Parathyroid adenoma (tissue), 2 donors: ENCODE measurements at regions not wholly inside any gene's neighbourhood (a gene's known extent, or its start where the extent isn't known, plus 50 kb on each side); places are given as distances from the start of the nearest gene placed in this dataset.

Experiments
- H2AFZ ChIP-seq: fragments of 300-600 bp; sonication (generic); one replicate; pipeline ENCODE4 v1.7.0; 2017; ENCODE audit warnings: antibody characterized with exemption, mild to moderate bottlenecking
- H3K27ac ChIP-seq: fragments of 300-600 bp; sonication (generic); one replicate; pipeline ENCODE4 v1.7.0; 2017
- H3K27me3 ChIP-seq: fragments of 300-600 bp; sonication (generic); one replicate; pipeline ENCODE4 v1.7.0; 2017; ENCODE audit warnings: low read length; ENCODE audit not compliant: control insufficient read depth, insufficient read depth
- H3K36me3 ChIP-seq: fragments of 300-600 bp; sonication (generic); one replicate; pipeline ENCODE4 v1.7.0; 2017; ENCODE audit warnings: low read length; ENCODE audit not compliant: control insufficient read depth, insufficient read depth
- H3K4me1 ChIP-seq: fragments of 300-600 bp; sonication (generic); one replicate; pipeline ENCODE4 v1.7.0; 2017; ENCODE audit warnings: control low read depth
- H3K4me2 ChIP-seq: fragments of 300-600 bp; sonication (generic); one replicate; pipeline ENCODE4 v1.7.0; 2017; ENCODE audit warnings: low read length
- H3K4me3 ChIP-seq: fragments of 300-600 bp; sonication (generic); one replicate; pipeline ENCODE4 v1.7.0; 2017; ENCODE audit warnings: low read depth, low read length
- H3K79me2 ChIP-seq: fragments of 300-600 bp; sonication (generic); one replicate; pipeline ENCODE4 v1.7.0; 2017; ENCODE audit warnings: control low read depth
- H3K9ac ChIP-seq: fragments of 300-600 bp; sonication (generic); one replicate; pipeline ENCODE4 v1.7.0; 2017; ENCODE audit warnings: mild to moderate bottlenecking
- H3K9me3 ChIP-seq: fragments of 300-600 bp; sonication (generic); one replicate; pipeline ENCODE4 v1.7.0; 2017; ENCODE audit warnings: low read length; ENCODE audit not compliant: control insufficient read depth
- TF ChIP-seq, protein P1 (sequence below): fragments of 300-600 bp; sonication (generic); IDR thresholded peaks from one replicate; pipeline ENCODE4 v1.7.0; 2017; ENCODE audit warnings: antibody characterized with exemption, mild to moderate bottlenecking
- donor health status: primary hyperparathyroidism.

DNA sequence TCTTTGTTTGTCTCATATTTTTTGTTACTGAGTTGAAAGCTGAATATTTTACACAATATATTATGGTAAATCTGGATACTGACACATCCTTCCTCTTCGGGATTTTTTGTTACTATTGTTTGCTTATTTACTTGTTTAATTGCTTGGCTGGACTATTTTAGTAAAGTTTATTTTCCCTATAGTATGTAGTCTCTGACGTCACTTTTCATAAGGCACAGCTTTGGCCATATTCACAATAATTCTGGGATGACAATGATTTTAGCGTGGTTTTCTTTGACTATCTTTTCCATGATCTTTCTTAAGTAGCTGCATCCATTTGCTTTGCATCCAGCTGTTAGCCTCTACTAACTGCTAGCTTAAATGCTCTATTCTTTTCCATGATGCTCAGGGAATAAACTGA is 552.4 kb downstream of the VGLL3 start:
- Histone ChIP-seq H3K27me3 (no peaks in the 10 kb centered on the region), H3K4me1 (no peaks in the 10 kb centered on the region)

DNA sequence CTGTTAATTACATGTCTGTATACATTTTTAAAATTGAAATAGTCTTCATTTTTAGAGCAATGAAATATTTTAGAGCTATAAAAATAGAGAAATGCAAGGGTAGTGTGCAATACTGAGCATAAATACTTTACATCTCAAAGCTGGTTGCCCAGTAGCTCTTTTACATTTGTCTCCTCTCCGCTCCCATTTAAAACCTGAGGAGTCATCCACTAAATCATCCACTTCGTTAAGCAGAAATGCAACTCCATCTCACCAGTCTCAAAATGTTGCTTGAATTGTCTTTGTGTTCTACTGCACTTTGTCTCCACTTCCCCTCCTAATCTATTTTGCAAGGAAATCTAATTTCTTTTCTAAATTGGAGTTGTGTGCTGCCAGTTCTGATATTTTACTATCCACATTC is 563.6 kb downstream of the VGLL3 start:
- no peaks in the 10 kb centered on the region for H3K27me3 ChIP-seq
- H3K27ac ChIP-seq = no peak overlapping the region
- no peak overlapping the region for H3K9ac ChIP-seq
- H3K4me3 ChIP-seq = no peak overlapping the region
- H3K4me2 ChIP-seq = no peak overlapping the region
- no peaks in the 10 kb centered on the region for H3K4me1 ChIP-seq
- H3K9me3 ChIP-seq = no peaks in the 10 kb centered on the region
- no peaks in the 10 kb centered on the region for H3K36me3 ChIP-seq
- TF ChIP-seq, protein P1, sequence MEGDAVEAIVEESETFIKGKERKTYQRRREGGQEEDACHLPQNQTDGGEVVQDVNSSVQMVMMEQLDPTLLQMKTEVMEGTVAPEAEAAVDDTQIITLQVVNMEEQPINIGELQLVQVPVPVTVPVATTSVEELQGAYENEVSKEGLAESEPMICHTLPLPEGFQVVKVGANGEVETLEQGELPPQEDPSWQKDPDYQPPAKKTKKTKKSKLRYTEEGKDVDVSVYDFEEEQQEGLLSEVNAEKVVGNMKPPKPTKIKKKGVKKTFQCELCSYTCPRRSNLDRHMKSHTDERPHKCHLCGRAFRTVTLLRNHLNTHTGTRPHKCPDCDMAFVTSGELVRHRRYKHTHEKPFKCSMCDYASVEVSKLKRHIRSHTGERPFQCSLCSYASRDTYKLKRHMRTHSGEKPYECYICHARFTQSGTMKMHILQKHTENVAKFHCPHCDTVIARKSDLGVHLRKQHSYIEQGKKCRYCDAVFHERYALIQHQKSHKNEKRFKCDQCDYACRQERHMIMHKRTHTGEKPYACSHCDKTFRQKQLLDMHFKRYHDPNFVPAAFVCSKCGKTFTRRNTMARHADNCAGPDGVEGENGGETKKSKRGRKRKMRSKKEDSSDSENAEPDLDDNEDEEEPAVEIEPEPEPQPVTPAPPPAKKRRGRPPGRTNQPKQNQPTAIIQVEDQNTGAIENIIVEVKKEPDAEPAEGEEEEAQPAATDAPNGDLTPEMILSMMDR = no peak
- H3K79me2 ChIP-seq = no peaks in the 10 kb centered on the region
- H2AFZ ChIP-seq = no peak overlapping the region

More for the DNA sequence above, 552.4 kb downstream of the VGLL3 start:
- Histone ChIP-seq H3K36me3 (no peaks in the 10 kb centered on the region), H3K4me2 (no peak overlapping the region), H3K79me2 (no peaks in the 10 kb centered on the region), H3K4me3 (no peak overlapping the region), H3K27ac (no peak overlapping the region), H3K9me3 (no peaks in the 10 kb centered on the region), H3K9ac (no peak overlapping the region), H2AFZ (no peak overlapping the region)
- TF ChIP-seq, protein P1 = no peak

DNA sequence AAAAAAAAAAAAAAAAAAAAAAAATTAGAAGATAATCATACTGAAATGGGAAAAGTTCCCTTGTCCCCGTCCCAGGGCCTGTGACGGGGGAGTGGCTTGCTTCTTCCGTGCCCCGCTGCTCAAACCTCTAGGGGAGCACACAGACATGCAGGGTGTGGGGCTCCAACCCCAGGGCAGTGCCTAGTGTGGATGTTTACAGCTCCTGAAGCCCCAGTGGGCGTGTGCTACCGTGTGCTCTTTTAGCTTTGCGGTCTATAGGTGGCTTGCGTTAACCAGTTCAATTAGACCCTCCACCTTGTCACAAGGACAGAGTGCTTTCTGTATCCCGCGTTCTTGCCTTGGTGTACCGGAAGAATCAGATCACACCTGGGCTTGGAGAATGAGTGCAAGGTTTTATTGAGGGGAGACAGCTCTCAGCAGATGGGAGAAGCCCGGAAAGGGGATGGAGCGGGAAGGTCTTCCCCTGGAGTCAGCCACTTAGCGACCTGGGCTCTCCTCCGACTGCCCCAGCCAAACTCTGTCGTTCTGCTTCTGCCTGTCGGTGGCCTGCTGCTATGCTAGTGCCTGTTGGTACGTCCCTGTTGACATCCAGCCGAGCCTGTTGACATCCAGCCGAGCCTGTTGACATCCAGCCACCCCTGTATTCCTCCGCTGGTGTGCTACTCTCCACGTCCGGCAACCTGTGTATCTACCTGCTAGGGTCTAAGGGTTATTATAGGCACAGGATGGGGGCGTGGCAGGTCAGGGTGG is 569.8 kb downstream of the VGLL3 start:
- Histone ChIP-seq H2AFZ (no peak overlapping the region), H3K27ac (no peak overlapping the region), H3K4me2 (no peak overlapping the region), H3K4me1 (no peaks in the 10 kb centered on the region), H3K27me3 (no peaks in the 10 kb centered on the region), H3K4me3 (no peak overlapping the region), H3K36me3 (no peaks in the 10 kb centered on the region), H3K79me2 (no peaks in the 10 kb centered on the region), H3K9me3 (no peaks in the 10 kb centered on the region), H3K9ac (no peak overlapping the region)
- TF ChIP-seq, protein P1 = no peak

DNA sequence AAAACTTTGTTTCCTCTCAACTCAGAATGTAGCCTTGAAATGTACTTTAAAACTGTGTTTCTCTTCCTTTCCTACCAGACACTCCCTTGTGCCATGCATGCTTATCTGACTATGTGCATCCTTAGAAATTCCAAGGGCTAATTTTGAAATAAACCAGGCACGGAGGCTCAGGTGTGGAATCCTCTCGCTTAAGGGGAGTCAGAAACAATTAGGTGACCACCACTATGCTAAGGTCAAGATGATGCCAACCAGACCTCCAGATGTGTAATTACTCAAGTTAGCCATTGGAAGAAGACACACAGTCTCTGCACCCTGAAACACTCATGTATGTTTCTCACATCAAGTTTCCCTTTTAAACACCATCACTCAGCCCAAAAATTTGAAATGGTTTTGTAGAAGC is 572.1 kb downstream of the VGLL3 start:
- TF ChIP-seq, protein P1 = no peak
- Histone ChIP-seq H3K4me3 (no peak overlapping the region), H3K27ac (no peak overlapping the region), H3K36me3 (no peaks in the 10 kb centered on the region), H3K9ac (no peak overlapping the region), H3K4me2 (no peak overlapping the region), H3K27me3 (no peaks in the 10 kb centered on the region), H3K79me2 (no peaks in the 10 kb centered on the region), H2AFZ (no peak overlapping the region), H3K9me3 (no peaks in the 10 kb centered on the region), H3K4me1 (no peaks in the 10 kb centered on the region)

DNA sequence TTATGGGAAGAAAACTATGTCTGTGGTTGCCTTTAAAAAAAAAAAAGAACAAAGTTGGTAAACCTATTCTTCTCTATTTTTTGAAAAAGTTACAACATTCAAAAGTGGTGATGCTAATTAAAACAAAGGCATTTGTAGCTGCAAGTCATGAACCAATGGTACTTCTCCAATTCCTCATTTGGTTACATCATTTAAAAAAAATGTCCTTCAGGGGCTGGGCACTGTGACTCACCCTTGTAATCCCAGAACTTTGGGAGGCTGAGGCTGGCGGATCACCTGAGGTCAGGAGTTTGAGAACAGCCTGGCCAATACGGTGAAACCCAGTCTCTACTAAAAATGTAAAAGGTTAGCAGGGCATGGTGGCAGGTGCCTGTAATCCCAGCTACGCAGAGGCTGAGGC is 574.6 kb downstream of the VGLL3 start:
- H3K79me2 ChIP-seq = no peaks in the 10 kb centered on the region
- H3K4me2 ChIP-seq = no peak overlapping the region
- H3K27ac ChIP-seq = no peak overlapping the region
- no peaks in the 10 kb centered on the region for H3K36me3 ChIP-seq
- H3K27me3 ChIP-seq = no peaks in the 10 kb centered on the region
- no peak overlapping the region for H2AFZ ChIP-seq
- H3K4me1 ChIP-seq = no peaks in the 10 kb centered on the region
- no peaks in the 10 kb centered on the region for H3K9me3 ChIP-seq
- H3K4me3 ChIP-seq = no peak overlapping the region
- TF ChIP-seq, protein P1 = no peak
- no peak overlapping the region for H3K9ac ChIP-seq
